MM.1S (cell line): ENCODE measurements at regions not wholly inside any gene's neighbourhood (a gene's known extent, or its start where the extent isn't known, plus 50 kb on each side); places are given as distances from the start of the nearest gene placed in this dataset.

ENCODE experiments used
- DNase-seq: peaks from one replicate; pipeline ENCODE4 v3.0.0-alpha.2; 2015
- H2AFZ ChIP-seq: fragments of 300-600 bp; sonication (generic); 2 replicates; pipeline ENCODE4 v1.6.0; 2016; ENCODE audit warnings: antibody characterized with exemption, low read length
- H3F3A ChIP-seq: fragments of 300-600 bp; sonication (generic); 2 replicates; pipeline ENCODE4 v1.6.1; 2016; ENCODE audit warnings: mild to moderate bottlenecking, antibody characterized with exemption, low read length, moderate library complexity, mixed read lengths; ENCODE audit not compliant: insufficient read depth
- H3K27ac ChIP-seq: fragments of 300-600 bp; sonication (generic); 2 replicates; pipeline ENCODE4 v1.5.1; 2016; ENCODE audit warnings: mild to moderate bottlenecking, low read length
- H3K27me3 ChIP-seq: fragments of 300-600 bp; sonication (generic); replicated peaks from 2 replicates; pipeline ENCODE4 v1.6.0; 2016; ENCODE audit warnings: low read length; ENCODE audit not compliant: insufficient read depth
- H3K36me3 ChIP-seq: fragments of 300-600 bp; sonication (generic); replicated peaks from 2 replicates; pipeline ENCODE4 v1.6.1; 2016; ENCODE audit warnings: mild to moderate bottlenecking, low read length, mixed read lengths; ENCODE audit not compliant: insufficient read depth
- H3K4me1 ChIP-seq: fragments of 300-600 bp; sonication (generic); 2 replicates; pipeline ENCODE4 v1.6.1; 2016; ENCODE audit warnings: low read length, mixed read lengths
- H3K4me2 ChIP-seq: fragments of 300-600 bp; sonication (generic); 2 replicates; pipeline ENCODE4 v1.6.0; 2016; ENCODE audit warnings: low read depth, low read length
- H3K4me3 ChIP-seq: fragments of 300-600 bp; sonication (generic); 2 replicates; pipeline ENCODE4 v1.5.1; 2016; ENCODE audit warnings: low read length, mixed read lengths
- H3K79me2 ChIP-seq: fragments of 300-600 bp; sonication (generic); 2 replicates; pipeline ENCODE4 v1.6.1; 2016; ENCODE audit warnings: mixed run types, low read length, mixed read lengths
- H3K9ac ChIP-seq: fragments of 300-600 bp; sonication (generic); 2 replicates; pipeline ENCODE4 v1.6.1; 2016; ENCODE audit warnings: low read length, mixed read lengths
- H3K9me2 ChIP-seq: fragments of 300-600 bp; sonication (generic); replicated peaks from 2 replicates; pipeline ENCODE4 v1.6.1; 2016; ENCODE audit warnings: mild to moderate bottlenecking, low read length, mixed read lengths; ENCODE audit not compliant: insufficient read depth
- H3K9me3 ChIP-seq: fragments of 300-600 bp; sonication (generic); replicated peaks from 2 replicates; pipeline ENCODE4 v1.6.1; 2016; ENCODE audit warnings: mild to moderate bottlenecking, low read length, mixed read lengths; ENCODE audit not compliant: insufficient read depth
- H4K20me1 ChIP-seq: fragments of 300-600 bp; sonication (generic); 2 replicates; pipeline ENCODE4 v1.6.1; 2016; ENCODE audit warnings: mild to moderate bottlenecking, low read length, moderate library complexity, mixed read lengths; ENCODE audit not compliant: insufficient read depth
- CTCF ChIP-seq: fragments of 300-600 bp; sonication (generic); IDR thresholded peaks from 2 replicates; pipeline ENCODE4 v1.5.1; 2016; ENCODE audit warnings: antibody characterized with exemption, low read length, mixed read lengths
- EZH2 ChIP-seq: fragments of 300-600 bp; sonication (generic); optimal IDR thresholded peaks from 2 replicates; pipeline ENCODE3; 2017; ENCODE audit warnings: low read depth, mild to moderate bottlenecking, antibody characterized with exemption, low read length, mixed read lengths
- EZH2phosphoT487 ChIP-seq: fragments of 300-600 bp; sonication (generic); IDR thresholded peaks from 2 replicates; pipeline ENCODE4 v1.6.1; 2018; ENCODE audit warnings: antibody characterized with exemption, low read length

GRCh38 chr10:21157664-21158063 is 260.6 kb upstream of the NEBL start:
- Histone ChIP-seq H3K79me2 (no peaks in the 10 kb centered on the region), H3K4me3 (no peak overlapping the region), H3K4me1 (no peaks in the 10 kb centered on the region), H3K36me3 (no peaks in the 10 kb centered on the region), H3K9me3 (no peaks in the 10 kb centered on the region), H3K27me3 (no peaks in the 10 kb centered on the region), H3F3A (no peaks in the 10 kb centered on the region), H3K9me2 (no peaks in the 10 kb centered on the region), H2AFZ (no peak overlapping the region), H4K20me1 (no peaks in the 10 kb centered on the region), H3K27ac (no peak overlapping the region), H3K9ac (no peak overlapping the region), H3K4me2 (no peak overlapping the region)
- no peak for DNase-seq
- TF ChIP-seq EZH2 (no peak), EZH2phosphoT487 (no peak), CTCF (no peak)

- H3K9me3 ChIP-seq: no peaks in the 10 kb centered on the region
- no peak overlapping the region for H3K4me3 ChIP-seq
- H3F3A ChIP-seq: no peaks in the 10 kb centered on the region
- no peak overlapping the region for H3K27ac ChIP-seq
- DNase-seq: no peak
- no peaks in the 10 kb centered on the region for H4K20me1 ChIP-seq
- no peaks in the 10 kb centered on the region for H3K36me3 ChIP-seq
- H3K27me3 ChIP-seq: no peaks in the 10 kb centered on the region
- TF ChIP-seq EZH2: no peak
- no peak for TF ChIP-seq CTCF
- TF ChIP-seq EZH2phosphoT487: no peak
- H3K79me2 ChIP-seq: no peaks in the 10 kb centered on the region
- no peak overlapping the region for H3K9ac ChIP-seq
- H3K4me2 ChIP-seq: no peak overlapping the region
- H3K9me2 ChIP-seq: no peaks in the 10 kb centered on the region
- H2AFZ ChIP-seq: no peak overlapping the region
- no peaks in the 10 kb centered on the region for H3K4me1 ChIP-seq
Measured at GRCh38 chr10:21150166-21150565, 253.1 kb upstream of the NEBL start.

GRCh38 chr10:21146436-21146789 is 249.3 kb upstream of the NEBL start:
- Histone ChIP-seq H3K9me2 (no peaks in the 10 kb centered on the region), H3K9me3 (no peaks in the 10 kb centered on the region), H4K20me1 (no peaks in the 10 kb centered on the region), H3K4me3 (no peak overlapping the region), H3F3A (no peaks in the 10 kb centered on the region), H3K79me2 (no peaks in the 10 kb centered on the region), H3K4me1 (no peaks in the 10 kb centered on the region), H3K9ac (no peak overlapping the region), H3K27ac (no peak overlapping the region), H3K27me3 (no peaks in the 10 kb centered on the region), H3K36me3 (no peaks in the 10 kb centered on the region), H2AFZ (no peak overlapping the region), H3K4me2 (no peak overlapping the region)
- no peak for DNase-seq
- TF ChIP-seq CTCF (no peak), EZH2phosphoT487 (no peak), EZH2 (no peak)
